ENCODE measurements at regions not wholly inside any gene's neighbourhood (a gene's known extent, or its start where the extent isn't known, plus 50 kb on each side); places are given as distances from the start of the nearest gene placed in this dataset.

- TF ChIP-seq SUZ12 (IDR thresholded peaks at IDR 0.05; ENCODE audit: extremely low read depth, insufficient read depth, insufficient read length) (no peak), YY1 (IDR thresholded peaks at IDR 0.05; ENCODE audit: insufficient read depth, insufficient read length) (no peak)
Measured at GRCh38 chr2:88925770-88926462, 234.4 kb downstream of the RPIA start.

All from NT2/D1 (cell line).